Activated T-cell treated with anti-CD3 and anti-CD28 coated beads for 1 hour (primary cell): ENCODE measurements at regions not wholly inside any gene's neighbourhood (a gene's known extent, or its start where the extent isn't known, plus 50 kb on each side); places are given as distances from the start of the nearest gene placed in this dataset.

ENCODE experiments used
- DNase-seq: peaks from one replicate; pipeline ENCODE4 v3.0.0-alpha.2; 2020; ENCODE audit warnings: low read depth

DNA sequence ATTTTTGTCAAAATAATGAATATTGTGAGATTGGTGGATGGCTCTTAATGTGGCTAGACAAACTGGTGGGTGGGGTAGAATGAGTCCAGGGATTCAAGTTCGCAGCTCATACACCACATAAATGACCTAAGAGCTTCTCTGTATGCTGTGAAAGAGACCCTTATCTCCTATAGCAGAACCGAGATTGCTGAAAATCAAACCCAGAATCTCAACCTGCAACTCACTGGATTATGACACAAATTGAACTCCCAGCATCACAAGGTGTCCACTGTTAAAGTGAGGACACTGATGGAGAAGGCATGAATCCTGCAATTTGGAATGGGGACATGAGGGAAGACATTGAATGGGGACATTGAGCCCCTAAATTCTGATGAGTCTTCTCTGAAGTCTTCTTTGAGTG lies 51.3 kb upstream of the CNKSR3 start:
- DNase-seq = no peak

DNA sequence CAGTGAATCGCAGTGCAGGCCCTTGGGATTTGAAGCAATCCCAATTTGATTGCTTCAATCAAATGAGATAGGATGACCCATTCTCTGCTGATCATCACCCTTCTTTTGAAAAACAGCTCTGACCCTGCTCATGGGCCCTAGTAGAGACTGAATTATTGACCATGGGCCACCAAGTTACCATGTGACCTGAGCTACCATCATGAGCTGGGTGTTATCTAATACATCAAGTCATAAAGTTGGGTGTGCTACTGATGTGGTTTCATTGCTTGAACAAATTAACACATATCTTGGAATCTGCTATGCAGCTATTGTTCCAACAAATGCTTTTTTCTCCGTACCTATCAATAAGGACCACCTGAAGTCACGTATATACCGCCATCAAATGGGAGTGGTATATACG lies 54.8 kb upstream of the CNKSR3 start:
- DNase-seq = no peak

DNA sequence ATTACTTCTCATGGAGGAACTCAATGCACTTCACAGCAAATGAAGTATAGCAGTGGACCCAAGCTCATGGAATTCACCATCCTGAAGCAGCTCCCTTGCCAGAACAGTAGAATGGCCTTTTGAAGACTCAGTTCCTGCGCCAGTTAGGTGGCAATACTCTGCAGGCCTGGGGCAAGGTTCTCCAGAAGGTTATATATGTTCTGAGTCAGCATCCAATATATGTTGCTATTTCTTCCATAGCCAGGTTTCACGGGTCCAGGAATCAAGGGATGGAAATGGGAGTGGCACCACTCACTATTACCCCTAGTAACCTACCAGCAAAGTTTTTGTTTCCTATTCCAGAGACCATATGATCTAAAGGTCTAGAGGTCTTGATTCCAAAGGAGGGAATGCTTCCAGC lies 56.4 kb upstream of the CNKSR3 start:
- DNase-seq = no peak

DNA sequence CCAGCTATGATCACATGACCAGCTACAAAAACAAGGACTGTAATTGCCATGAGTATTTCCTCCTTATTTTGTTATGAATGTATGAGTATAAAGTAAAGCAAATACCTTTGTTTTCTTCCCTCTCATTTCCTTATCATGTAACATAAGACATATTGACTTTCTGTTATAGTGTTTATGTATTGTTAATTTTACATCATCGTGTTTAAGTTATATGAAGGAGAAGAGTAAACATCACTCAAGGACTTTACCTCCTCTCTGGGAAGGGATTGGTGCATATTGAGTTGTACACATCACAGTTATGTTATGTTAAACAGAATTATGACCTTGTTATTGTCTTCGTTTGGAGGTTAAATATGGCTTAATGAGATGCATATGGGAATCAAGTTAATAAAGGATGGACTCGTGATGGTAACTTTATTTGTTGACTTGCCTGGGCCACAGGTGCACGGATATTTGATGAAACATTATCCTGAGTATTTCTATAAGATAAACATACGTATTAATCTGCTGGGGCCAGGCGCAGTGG lies 57.3 kb upstream of the CNKSR3 start:
- no peak for DNase-seq

DNA sequence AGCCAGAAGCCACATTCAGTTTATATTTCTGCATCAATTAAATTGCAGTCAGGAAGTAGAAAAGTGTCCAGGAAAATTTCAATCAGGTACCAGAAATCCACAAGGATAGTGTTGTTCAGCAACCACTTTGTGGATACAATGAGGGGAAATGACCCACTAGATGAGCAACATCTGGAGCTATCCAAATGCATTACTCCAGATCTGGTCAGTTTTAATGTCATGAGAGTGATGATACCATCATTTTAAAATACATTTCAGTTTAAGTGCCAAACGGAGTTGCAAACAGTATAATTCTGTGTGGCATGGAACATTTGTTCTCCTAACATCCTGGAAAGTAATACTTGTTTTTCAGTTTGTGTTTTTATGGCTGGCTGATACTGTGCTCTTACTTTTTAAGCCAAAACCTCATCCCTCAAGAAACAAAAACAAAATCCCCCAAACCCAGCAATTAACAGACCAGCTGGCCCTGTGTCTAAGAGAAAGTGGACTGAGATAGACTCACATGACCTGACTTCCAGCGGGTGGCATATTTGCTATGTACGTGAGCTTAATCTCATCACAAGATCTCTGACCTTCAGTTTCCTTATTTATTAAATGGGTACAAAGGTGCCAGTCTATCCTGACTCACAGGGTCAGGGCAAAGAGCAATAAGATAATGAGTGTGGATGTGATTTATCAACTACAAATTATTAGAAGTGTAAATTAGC lies 58.8 kb upstream of the CNKSR3 start:
- no peak for DNase-seq

DNA sequence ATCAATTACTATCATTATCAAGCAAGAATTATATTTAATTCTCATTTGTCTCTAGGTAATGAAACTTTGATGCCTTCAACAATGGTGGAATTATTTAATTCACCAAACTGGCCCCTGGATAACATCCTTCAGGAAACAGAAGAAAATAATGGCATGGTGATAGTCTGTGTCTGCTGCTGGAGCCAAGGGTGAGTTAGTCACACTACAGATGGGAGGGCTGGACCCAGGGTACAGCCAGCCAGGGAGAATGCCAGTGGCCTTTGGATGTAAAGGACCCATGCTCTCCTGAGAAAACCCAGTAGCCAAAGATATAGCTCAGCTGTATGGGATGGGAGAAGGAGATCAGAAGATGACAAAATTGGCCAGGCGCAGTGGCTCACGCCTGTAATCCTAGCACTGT lies 60.0 kb upstream of the CNKSR3 start:
- no peak for DNase-seq

DNA sequence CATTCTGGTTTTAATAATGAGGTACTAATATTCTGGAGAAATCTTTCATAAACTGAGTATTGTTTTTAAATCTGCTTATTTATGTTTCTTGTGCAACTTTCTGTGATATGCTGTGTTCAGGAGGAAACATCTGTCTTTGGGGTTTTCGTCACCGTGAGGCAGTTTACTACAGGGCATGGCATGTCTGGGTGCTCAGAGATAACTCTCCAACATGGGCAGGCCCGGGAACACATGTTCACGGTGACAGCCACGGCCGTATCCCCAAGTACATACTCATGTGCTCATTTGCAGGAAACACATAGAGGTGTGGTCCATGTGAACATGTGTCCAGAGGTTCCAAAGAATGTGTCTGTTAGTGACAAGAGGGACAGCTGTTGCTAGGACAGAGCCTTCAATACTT lies 62.1 kb upstream of the CNKSR3 start:
- no peak for DNase-seq

DNA sequence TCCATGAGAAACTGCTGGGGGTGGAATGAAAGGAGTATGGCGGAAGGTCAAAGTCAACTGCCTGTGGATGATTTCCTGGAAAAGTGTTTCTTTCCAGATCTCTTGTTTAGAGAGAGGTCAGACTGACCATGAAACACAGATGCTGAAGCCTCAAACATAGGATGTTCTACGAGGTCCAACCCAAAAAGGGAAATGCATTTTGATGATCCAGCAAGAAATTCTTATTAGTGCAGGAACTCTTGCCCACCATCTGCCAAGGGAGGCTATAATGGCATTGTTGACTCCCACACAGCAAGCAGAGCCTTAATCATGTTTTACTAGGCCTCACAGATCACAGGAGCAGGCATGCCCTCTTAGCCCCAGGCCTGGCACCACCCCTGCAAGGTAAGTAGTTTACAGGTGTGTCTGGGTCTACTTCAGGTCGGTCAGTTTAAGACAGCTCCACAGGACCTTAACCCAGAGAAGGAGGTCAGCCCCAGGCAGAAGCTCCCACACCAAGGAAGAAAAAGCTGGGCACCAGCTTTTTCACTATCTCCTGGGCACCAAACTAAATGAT lies 67.6 kb upstream of the CNKSR3 start:
- no peak for DNase-seq

DNA sequence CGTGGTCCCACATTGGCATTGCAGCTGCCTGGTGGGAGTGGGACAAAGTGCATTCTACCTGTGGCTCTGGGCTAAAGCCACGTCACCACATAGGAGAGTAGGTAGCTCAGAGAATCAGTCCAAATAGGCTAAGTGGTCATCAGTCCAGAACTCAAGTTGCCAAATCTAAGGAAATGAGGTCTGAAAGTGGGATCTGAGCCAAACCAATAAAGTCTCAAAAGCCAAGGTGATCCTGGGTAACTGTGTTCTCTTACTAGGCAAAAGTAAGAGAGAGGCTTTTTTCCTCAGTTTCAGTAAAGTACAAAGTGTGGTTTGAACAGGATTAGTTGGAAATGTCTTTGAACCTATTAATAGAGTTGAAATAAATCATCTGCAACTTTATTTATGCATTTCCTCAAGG lies 68.6 kb upstream of the CNKSR3 start:
- no peak for DNase-seq

DNA sequence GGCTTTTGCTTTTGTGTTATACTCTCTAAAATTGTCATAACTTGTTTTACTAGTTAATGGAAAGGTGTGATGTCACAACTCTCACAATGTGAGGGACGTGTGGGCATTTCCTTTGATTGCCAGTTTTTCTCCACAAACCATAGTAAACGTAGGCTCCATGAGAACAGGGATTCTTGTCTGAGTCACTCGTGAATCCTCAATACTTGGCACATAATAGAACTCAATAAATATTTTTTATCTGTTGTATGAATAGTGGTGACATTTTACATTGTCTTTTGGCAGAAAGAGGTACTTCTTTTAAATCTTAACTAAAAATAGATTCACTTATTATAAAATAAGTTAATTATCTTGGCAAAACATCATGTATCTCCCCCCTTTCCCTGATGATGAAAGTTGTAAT lies 69.0 kb upstream of the CNKSR3 start:
- DNase-seq = no peak

DNA sequence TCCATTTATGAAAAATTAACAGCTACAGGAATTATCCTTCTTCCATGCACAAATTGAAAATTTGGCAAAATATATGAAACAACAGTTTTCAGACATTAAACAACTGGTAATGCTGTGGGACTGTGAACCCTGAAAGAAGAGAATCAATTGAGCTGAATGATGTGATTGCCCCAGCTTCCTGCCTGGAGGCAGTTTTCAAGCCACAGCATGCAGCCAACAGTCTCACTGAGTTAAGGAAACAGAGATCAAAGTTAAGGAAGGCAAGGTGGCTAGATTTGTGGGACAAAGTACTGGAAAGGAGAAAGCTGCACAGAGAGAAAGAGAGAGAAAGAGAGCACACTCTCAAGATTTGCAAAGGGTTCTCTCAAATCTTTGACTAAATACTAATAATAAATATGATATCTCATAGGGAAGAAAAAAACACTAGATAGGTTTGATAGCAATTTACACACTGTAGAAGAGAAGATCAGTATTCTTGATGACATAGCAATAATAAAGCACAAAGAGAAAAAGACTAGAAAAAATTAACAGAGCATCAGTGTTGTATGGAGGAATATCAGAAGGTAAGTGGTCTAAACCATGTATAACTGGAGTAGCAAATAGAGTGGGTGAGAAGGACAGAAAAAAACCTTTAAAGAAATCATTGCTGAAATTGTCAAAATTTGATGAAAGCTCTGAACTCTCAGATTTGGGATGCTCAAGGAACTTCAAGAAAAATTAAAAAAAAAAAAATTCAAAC lies 70.1 kb upstream of the CNKSR3 start:
- no peak for DNase-seq

DNA sequence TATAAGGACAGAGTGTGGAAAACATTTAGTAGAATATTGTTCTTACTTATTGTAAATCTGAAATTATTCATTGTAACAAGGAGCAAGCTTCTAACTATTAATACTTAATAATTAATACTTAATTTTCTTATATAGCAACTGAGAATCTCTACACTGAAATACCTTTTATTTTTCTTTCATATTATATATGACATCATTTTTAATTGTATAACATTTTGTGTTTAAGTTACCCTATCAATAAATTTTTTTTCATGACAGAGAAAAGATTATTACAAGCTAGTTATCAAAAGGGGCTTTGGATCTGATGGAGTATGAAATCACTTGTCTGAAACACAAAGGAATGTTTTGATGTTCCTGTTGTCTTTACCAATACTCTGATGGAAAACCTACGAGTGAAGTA lies 72.2 kb upstream of the CNKSR3 start:
- DNase-seq = no peak

DNA sequence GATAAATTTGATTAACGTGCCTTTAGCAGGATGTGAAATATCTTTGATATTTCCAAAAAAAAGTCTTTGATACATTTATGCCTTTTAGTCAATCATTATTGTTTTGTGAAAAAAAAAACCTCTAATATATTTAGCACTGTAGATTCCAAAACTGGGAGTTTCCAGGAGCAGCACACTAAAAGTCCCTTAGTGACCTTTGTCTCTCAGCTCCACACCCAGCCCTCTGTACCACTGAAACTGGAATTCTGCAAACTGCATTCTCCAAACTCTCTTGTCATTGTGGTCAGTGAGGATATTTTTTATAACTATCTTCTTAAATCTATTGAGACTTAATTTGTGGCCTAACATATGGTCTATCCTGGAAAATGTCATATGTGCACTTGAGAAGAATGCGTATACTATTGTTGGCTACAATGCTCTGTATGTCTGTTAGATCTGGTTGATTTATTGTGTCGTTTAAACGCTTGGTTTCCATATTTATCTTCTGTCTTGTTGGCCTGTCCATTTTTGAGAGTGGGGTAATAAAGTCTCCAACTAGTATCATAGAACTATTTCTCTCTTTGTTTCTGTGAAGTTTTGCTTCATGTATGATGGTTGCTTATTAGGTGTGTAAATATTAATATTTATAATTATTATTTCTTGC lies 73.2 kb upstream of the CNKSR3 start:
- DNase-seq = no peak

DNA sequence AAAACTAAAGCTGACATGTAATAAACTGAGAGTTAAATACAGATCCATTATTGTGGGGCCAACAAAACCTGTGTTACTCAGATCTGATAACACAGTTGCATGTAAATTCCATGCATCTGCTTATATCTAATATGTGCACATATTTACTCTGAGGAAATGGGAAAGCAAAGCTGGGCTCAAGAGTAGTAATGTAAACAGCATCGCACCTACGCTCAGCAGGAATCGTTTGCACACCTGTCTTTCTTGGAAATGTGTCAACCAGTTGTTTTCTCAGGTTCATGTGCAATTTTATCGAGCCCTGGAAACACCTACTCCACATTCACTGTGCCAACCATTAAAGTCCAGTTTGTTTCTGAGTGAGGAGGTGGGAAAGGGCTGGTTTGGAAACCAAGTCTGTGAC lies 80.3 kb upstream of the CNKSR3 start:
- no peak for DNase-seq

DNA sequence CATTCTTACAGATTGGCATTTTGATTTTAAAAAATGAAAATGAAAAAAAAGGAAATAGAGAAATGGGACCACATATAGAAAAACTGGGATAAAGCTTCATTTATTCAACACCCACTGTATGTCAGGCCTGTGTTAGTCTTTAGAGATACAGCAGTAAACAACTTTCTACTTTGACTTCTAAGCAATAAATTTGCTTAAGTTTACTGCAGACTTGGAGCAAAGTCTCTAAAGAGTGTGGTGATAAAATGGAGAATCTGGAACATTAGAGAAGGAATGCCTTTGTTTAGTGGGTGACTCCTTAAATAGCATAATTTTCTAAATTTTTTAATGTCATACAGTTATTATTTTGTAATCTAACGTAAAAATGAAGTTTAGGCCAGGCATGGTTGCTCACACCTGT lies 80.7 kb upstream of the CNKSR3 start:
- no peak for DNase-seq

DNA sequence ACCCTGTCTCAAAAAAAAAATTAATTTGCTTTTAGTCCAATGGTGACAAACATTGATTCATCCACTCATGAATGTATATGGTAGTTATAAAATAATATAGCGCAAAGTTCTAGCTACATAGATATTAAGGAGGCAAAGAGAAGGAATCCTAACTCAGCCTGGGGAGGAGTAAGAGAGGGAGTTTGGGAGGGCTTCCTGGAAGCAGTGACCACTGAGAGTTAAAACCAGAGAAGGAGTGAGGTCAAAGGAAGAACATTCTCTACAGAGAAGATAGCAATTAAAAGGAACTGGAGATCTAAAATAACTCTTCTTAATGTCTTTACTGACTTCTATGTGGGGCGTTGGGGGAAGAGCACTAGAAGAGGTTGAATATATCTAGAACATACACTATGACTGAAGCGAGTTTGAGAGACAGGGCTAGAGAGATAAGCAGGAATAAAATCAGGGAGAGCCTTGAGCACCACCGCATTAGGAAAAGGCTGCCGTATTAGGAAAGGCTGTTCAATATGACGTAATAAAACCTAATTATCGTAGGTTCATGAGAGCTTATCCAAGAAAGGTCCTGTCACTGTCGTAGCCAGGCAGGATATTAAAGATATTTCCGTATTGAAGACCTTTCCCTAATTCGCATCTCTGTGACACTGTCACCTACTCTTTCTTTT lies 81.8 kb upstream of the CNKSR3 start:
- no peak for DNase-seq

DNA sequence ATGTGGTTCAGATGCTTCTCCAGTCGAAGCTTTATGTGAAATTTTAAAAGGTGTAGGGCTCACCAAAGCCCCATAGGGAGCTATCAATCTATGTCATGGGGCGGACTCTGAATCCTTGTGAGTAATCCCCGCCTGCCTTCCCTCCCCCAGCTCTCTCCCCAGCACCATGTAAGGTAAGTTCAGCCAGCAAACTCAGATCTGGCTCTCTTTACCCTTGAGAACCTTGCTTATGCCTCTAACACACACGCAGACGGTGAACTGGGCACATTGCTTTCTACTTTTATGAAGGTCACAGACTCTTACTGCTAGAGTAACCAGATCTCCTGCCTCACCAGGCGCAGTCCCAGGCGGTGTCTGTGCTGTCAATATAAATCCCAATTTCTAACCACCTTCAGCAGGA lies 82.6 kb upstream of the CNKSR3 start:
- DNase-seq = no peak

DNA sequence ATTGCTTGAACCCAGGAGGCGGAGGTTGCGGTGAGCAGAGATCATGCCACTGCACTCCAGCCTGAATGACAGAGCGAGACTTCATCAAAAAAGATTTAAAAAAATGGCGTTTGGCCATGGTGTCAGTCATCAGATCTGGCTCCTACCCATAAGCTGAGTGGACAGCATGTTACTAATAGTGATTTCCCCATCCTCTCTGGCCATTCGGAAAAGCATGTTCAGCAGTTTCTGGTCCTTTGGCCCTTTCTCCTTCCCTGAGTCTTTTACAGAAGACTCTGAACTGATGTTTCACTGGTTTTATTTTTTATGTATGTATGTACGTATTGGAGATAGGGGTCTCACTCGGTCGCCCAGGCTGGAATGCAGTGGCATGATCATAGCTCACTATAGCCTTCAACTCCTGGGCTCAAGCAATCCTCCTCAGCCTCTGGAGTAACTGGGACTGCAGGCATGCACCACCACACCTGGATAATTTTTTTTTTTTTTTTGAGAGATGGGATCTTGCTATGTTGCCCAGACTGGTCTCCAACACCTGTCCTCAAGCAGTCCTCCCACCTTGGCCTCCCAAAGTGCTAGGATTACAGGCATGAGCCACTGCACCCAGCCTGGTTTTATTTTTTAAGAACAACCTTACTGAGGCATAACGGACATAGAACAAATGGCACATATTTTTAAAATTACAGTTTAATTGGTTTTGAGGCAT lies 84.2 kb upstream of the CNKSR3 start:
- no peak for DNase-seq

DNA sequence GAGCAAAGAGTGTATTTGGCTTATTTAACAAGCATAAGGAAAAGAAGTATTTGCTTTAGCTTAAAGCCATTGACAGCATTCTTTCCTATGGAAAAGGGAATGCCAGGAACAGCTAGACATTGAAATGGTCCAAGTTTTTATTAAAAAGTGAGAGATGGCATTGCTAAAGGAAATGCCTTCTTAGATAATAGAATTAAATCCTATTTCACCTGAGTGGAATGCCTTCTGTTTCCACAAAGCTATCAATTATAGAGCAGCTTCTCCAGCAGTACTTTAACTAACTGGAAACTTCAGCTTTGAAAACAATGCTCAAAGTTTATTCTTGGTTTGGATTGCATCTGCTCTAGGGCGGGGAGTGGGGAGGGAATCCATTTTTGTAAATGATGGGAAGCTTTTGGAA lies 85.1 kb upstream of the CNKSR3 start:
- DNase-seq = no peak

DNA sequence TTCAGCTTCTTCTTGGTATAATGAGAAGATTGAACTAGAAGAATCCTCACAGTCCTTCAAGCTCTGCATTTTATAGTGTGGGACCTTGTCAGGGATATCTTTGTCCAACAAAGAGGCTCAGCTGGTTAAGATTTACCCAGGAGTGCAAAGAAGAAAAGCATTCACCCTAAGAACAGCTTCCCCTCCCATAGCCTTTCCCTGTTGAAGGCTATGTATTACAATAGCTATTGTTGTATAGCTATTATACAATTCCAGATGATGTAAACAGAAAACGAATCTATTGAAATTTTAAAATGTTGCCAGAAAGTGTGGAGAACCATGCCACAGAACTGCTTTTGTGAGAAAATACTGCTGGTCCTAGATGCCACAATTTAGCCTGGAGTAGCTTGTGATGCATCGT lies 85.5 kb upstream of the CNKSR3 start:
- no peak for DNase-seq

DNA sequence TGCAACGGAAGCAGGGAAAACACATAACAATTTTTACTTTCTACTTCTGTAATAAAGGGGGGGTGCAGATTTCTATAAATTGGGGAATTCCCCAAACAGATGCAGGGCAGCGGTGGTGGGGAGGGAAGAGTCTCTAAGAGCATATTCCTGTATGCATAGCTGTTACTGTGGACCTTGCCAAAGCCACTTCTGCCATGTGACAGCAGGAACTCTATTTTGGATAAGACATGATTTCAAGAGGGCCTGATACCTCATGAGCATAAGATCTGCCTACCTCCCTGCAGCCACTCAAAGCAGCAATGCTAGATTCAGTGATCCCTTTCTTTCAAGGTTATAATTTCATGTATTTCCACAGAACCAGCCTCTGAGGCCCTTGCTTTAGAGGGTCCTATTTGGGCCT lies 86.2 kb upstream of the CNKSR3 start:
- no peak for DNase-seq

DNA sequence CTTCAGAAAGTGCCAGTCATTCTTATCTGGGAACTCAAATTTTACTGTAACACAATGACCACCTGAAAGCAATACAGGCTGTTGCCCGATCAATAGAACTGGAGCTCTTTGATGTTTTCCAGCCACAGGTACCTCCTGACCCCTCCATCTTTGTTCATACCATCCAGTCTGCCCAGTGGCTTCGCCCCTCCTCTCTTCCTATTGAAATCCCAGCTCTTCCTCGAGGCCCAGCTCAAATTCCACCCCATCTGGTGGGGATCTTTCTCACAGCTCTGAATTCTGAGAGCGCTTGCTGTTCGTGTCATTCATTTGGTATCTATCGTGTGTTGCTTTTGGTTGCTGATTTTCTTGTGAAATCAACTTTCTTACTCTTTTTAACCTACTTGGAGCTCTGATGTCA lies 87.9 kb upstream of the CNKSR3 start:
- no peak for DNase-seq
